Duodenal mucosa (tissue), 2 donors: ENCODE measurements at regions not wholly inside any gene's neighbourhood (a gene's known extent, or its start where the extent isn't known, plus 50 kb on each side); places are given as distances from the start of the nearest gene placed in this dataset.

Experiments used
- H3K27ac ChIP-seq: one replicate; pipeline ENCODE4 v1.7.0; 2013; ENCODE audit warnings: low read depth, low read length
- H3K27me3 ChIP-seq, 2 donors: one replicate each; pipeline ENCODE4 v1.7.0; 2013; ENCODE audit warnings: low read length in 2 of 2, control low read depth in 1 of 2; ENCODE audit not compliant: insufficient read depth in 2 of 2, control insufficient read depth in 1 of 2
- H3K36me3 ChIP-seq, 2 donors: one replicate each; pipeline ENCODE4 v1.7.0; 2013; ENCODE audit warnings: low read length in 2 of 2, control low read depth in 1 of 2; ENCODE audit not compliant: insufficient read depth in 2 of 2, control insufficient read depth in 1 of 2
- H3K4me1 ChIP-seq, 2 donors: one replicate each; pipeline ENCODE4 v1.7.0; 2013; ENCODE audit warnings: low read length in 2 of 2, control low read depth in 1 of 2; ENCODE audit not compliant: insufficient read depth in 2 of 2, control insufficient read depth in 1 of 2
- H3K4me3 ChIP-seq, 2 donors: one replicate each; pipeline ENCODE4 v1.7.0; 2013; ENCODE audit warnings: low read length in 2 of 2, low read depth in 1 of 2
- H3K9ac ChIP-seq, 2 donors: one replicate each; pipeline ENCODE4 v1.7.0; 2013; ENCODE audit warnings: low read length in 2 of 2, low read depth in 1 of 2
- H3K9me3 ChIP-seq, 2 donors: one replicate each; pipeline ENCODE4 v1.7.0; 2013; ENCODE audit warnings: low read length in 2 of 2, control low read depth in 1 of 2; ENCODE audit not compliant: control insufficient read depth in 1 of 2

DNA sequence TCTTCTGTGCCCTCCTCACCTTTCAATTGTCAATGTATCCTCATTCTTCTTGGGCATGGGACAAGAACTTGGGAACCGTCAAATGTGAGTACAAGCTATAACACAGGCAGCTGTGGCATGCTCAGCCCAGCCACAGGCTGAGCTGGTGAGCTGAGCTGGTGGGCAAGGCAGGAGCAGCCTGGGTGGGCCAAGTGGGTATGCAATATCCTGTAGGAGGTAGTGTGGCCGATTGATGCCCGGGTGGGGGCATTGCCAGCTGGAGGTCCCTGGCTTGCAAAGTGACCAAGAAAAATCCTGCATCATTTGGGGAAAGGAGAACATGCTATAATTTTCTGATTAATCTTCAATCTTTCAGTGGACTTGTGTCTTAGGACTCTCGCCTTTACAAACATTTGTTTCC, 507.2 kb upstream of the SLC10A2 start:
- Histone ChIP-seq H3K36me3 (no peaks in the 10 kb centered on the region), H3K27me3 (no peaks in the 10 kb centered on the region), H3K9me3 (peaks cover 0 to 4% of the 10 kb centered on the region in 2 donors), H3K9ac (no peak overlapping the region), H3K4me1 (no peaks in the 10 kb centered on the region), H3K4me3 (no peak overlapping the region), H3K27ac (no peak overlapping the region)

DNA sequence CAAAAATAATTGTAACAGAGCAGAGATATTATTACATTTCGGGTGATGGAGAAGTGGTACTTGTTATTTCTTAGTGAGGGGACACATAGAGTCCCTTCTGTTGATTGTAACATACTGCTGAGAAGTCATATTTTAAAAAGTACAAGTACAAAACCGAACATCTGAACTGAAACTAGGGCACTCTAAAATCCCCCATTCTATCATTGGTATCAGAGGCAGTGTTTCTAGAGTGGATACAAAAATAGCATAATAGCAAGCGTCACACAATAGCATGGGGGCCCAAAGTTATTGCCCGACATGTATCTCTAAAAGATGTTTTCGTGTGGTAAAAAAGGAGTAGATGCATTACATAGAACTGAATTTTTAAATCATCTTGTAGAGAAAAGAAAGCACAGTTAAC, 502.1 kb upstream of the SLC10A2 start:
- Histone ChIP-seq H3K9ac (no peak overlapping the region), H3K36me3 (no peaks in the 10 kb centered on the region), H3K4me3 (no peak overlapping the region), H3K4me1 (no peaks in the 10 kb centered on the region), H3K27me3 (no peaks in the 10 kb centered on the region), H3K27ac (no peak overlapping the region), H3K9me3 (peaks cover 0 to 3% of the 10 kb centered on the region in 2 donors)

DNA sequence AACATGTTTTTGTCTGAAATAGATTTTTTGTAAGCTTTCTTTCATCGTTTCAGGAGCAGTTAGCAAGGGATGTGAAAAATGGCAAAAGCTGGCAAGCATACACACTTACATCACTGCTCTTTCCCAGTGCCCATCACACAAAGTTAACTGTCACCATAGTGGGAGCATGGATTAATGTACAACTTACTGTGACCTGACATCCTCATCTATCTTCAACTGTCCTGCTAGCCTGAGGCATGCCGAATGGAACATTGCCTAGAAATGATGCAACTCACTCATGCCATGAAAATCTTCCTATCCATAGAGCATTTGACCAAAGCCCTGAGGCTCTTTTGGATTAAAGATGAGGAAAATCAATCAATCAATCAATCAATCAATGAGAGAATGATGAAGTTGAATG, 491.7 kb upstream of the SLC10A2 start:
- Histone ChIP-seq H3K9ac (no peak overlapping the region), H3K27ac (no peak overlapping the region), H3K4me3 (no peak overlapping the region), H3K36me3 (no peaks in the 10 kb centered on the region), H3K27me3 (no peaks in the 10 kb centered on the region), H3K4me1 (no peaks in the 10 kb centered on the region), H3K9me3 (peaks cover 0 to 3% of the 10 kb centered on the region in 2 donors)

DNA sequence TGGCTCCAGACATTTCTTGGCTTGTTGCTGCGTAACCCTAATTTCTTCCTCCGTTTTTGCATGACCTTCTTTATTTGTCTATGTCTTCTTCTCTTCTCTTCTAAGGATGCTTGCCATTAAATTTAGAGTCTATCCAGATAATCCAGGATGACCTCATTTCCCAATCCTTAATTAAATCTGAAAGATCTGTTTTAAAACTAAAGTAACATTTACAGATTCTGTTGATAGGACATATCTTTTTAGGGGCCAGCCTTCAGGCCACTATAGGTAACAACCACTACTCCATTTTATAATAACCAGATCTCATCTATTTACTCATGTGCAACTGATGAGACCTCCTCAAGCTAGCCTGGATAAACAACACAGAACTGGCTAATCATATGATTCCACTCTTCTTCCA, 490.5 kb upstream of the SLC10A2 start:
- H3K27me3 ChIP-seq = no peaks in the 10 kb centered on the region
- peaks cover 0 to 3% of the 10 kb centered on the region in 2 donors for H3K9me3 ChIP-seq
- H3K27ac ChIP-seq = no peak overlapping the region
- H3K36me3 ChIP-seq = no peaks in the 10 kb centered on the region
- no peak overlapping the region for H3K4me3 ChIP-seq
- H3K9ac ChIP-seq = no peak overlapping the region
- no peaks in the 10 kb centered on the region for H3K4me1 ChIP-seq

DNA sequence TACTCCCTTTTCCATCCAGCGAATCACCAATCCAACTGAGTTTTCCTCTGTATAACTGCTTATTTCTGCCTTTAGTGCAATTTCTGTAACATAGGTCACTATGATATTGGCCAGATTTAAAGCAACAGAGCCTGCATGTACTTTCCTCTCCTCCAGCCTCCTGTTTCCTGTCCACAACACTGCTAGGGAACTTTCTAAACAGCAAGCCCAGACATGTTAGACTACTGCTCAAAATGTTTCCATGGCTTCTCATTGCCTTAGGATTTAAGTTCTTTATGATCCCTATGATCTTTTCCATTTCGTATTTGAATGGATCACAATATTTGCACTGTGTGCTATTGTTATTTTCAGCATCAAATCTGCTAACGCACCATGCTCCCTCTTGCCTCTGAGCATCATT, 481.7 kb upstream of the SLC10A2 start:
- Histone ChIP-seq H3K4me3 (no peak overlapping the region), H3K9ac (no peak overlapping the region), H3K9me3 (peaks cover 0 to 7% of the 10 kb centered on the region in 2 donors), H3K27me3 (no peaks in the 10 kb centered on the region), H3K27ac (no peak overlapping the region), H3K36me3 (no peaks in the 10 kb centered on the region), H3K4me1 (no peaks in the 10 kb centered on the region)

DNA sequence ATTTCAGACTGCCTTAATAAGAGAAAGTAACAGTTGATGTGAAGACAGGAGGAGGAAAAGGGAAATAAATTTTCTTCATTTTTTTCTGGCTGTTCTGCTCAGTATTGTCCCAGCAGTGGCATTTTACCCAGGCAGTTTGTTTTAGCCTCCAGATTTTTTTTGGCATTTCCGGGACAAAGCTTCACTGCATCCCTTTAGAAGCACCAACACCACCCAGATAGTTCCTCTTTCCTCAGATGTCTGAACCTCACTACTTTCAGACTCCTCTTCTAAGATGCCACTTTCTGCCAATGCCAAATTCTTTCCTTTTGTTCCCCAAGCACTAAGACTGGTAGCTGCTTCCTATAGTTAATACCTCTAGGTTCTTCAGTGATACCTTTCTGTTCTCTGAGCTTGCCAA, 480.1 kb upstream of the SLC10A2 start:
- H3K36me3 ChIP-seq = no peaks in the 10 kb centered on the region
- H3K27ac ChIP-seq = no peak overlapping the region
- peaks cover 0 to 10% of the 10 kb centered on the region in 2 donors for H3K9me3 ChIP-seq
- H3K27me3 ChIP-seq = no peaks in the 10 kb centered on the region
- H3K4me1 ChIP-seq = no peaks in the 10 kb centered on the region
- no peak overlapping the region for H3K4me3 ChIP-seq
- no peak overlapping the region for H3K9ac ChIP-seq

DNA sequence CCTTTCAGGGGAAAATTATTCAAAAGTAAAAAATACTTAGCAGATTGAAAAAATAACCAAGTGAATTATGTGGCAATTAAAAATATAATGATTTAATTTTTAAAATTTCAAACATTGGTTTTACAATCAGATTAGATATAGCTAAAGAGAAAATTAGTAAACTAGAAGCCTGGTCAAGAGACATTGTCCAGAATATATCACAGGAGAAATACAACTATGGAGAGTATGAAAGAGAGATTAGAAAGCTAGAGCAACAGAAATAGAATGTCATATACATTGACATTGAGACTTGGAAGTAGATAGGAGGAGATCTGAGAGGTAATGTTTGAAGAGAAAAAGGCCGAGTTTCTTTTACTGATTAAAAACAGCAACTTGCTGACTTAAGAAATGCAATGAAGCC, 476.4 kb upstream of the SLC10A2 start:
- Histone ChIP-seq H3K9me3 (peaks cover 0 to 10% of the 10 kb centered on the region in 2 donors), H3K4me3 (no peak overlapping the region), H3K27me3 (no peaks in the 10 kb centered on the region), H3K36me3 (no peaks in the 10 kb centered on the region), H3K9ac (no peak overlapping the region), H3K27ac (no peak overlapping the region), H3K4me1 (no peaks in the 10 kb centered on the region)

DNA sequence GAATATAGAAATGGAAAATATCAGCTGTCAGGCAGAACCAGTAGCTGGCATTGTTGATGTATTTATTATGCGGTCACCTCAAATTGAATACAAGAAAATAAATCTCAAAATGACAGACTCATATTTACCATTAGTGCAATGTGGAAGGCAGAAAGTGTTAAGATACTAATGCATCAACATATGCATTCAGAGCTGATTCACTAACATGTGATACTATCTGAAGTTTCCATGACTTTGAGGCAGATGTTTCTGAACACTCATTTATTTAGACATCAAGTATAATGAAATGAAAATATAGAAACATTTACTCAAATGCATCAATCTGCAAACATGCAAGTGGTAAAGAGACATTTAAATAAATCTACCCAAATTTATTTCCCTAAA, 474.2 kb upstream of the SLC10A2 start:
- Histone ChIP-seq H3K36me3 (no peaks in the 10 kb centered on the region), H3K9ac (no peak overlapping the region), H3K27ac (no peak overlapping the region), H3K27me3 (no peaks in the 10 kb centered on the region), H3K9me3 (peaks cover 0 to 10% of the 10 kb centered on the region in 2 donors), H3K4me3 (no peak overlapping the region), H3K4me1 (no peaks in the 10 kb centered on the region)

DNA sequence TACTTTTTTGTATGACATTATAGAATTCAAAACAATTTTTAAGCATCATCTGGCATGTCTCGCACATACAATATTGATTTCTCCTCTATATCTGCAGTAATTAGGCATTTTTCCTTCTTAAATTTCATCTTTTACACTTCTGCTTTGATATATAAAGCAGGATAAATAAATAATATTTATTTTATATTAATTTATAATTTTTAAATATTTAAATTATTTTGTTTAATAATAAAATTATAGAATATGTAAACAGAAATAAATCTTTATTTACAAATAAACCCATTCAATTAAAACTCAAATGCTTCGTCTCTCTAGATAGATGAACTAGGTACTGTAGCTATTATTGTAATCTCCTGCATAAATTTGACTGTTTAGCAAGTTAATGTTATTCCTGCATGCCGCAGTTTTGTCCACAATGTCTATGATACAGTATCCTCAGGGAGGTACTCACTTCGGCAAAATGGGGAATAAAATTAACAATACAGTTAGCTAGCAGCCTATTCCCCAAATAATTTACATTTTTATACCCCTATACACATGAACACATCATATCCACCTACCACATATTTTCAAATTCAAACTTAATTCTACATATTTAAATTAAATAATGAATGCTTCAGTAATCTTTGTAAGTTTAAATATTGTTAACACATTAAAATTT, 473.6 kb upstream of the SLC10A2 start:
- H3K4me1 ChIP-seq = no peaks in the 10 kb centered on the region
- H3K9ac ChIP-seq = no peak overlapping the region
- no peak overlapping the region for H3K27ac ChIP-seq
- no peaks in the 10 kb centered on the region for H3K27me3 ChIP-seq
- no peak overlapping the region for H3K4me3 ChIP-seq
- H3K36me3 ChIP-seq = no peaks in the 10 kb centered on the region
- peaks cover 0 to 5% of the 10 kb centered on the region in 2 donors for H3K9me3 ChIP-seq

DNA sequence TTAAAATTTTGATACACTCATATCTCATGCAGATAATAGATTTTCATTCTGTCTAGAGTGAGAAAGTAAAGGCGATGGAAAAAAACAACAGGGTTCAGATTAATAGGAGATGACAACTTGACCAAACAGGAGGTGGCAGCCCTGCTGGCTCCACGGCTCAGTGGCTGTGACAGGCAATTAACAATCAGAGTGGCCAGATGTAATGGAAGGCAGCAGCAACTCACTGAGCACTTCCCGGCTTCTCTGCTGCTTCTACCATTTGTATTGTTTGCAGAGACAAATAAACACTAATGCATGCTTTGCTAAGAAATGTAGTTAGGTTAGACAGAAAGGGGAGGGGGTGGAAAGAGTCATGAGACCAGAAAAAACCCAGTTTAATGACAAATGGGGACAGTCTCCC, 473.0 kb upstream of the SLC10A2 start:
- H3K4me1 ChIP-seq = no peaks in the 10 kb centered on the region
- no peak overlapping the region for H3K27ac ChIP-seq
- no peaks in the 10 kb centered on the region for H3K36me3 ChIP-seq
- H3K9me3 ChIP-seq = peaks cover 0 to 4% of the 10 kb centered on the region in 2 donors
- no peaks in the 10 kb centered on the region for H3K27me3 ChIP-seq
- H3K4me3 ChIP-seq = no peak overlapping the region
- H3K9ac ChIP-seq = no peak overlapping the region

DNA sequence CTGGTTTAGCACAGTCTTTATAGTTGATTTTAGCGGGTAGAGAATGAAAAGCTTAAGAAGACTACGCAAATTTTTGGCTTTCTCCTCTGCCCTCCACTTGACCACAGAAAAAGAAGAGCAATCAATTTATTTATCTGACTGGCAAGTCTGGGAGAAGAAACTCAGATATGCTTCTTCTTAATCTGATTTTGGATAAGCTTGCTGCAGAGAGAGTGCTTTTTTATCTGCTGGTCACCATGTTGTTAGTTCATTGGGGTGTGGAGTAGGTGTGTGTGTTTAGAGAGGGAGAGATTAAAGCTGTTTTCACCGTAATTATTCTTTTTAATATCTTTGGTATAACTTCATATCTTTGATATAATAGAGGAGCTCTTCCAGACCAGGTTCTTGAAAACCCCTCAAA, 471.4 kb upstream of the SLC10A2 start:
- H3K4me1 ChIP-seq = no peaks in the 10 kb centered on the region
- H3K27ac ChIP-seq = no peak overlapping the region
- H3K36me3 ChIP-seq = no peaks in the 10 kb centered on the region
- H3K9me3 ChIP-seq = peaks cover 0 to under 1% of the 10 kb centered on the region in 2 donors
- H3K9ac ChIP-seq = no peak overlapping the region
- no peak overlapping the region for H3K4me3 ChIP-seq
- H3K27me3 ChIP-seq = no peaks in the 10 kb centered on the region
